HG02610 (cell line): ENCODE measurements at regions not wholly inside any gene's neighbourhood (a gene's known extent, or its start where the extent isn't known, plus 50 kb on each side); places are given as distances from the start of the nearest gene placed in this dataset.
A peak's percentile ranks its signal among the peaks of the same experiment; 100 is the strongest.
"Not testable (repeated sequence)": the region's sequence is repeated elsewhere in the genome, so short reads cannot be mapped to it uniquely, and the experiment has no call there.

Experiments used
- ATAC-seq: cut with Tn5 transposase; IDR thresholded peaks from one replicate; pipeline ENCODE4 v1.9.1; 2021; ENCODE audit warnings: mild to moderate bottlenecking, moderate library complexity; ENCODE audit not compliant: unreplicated experiment

DNA sequence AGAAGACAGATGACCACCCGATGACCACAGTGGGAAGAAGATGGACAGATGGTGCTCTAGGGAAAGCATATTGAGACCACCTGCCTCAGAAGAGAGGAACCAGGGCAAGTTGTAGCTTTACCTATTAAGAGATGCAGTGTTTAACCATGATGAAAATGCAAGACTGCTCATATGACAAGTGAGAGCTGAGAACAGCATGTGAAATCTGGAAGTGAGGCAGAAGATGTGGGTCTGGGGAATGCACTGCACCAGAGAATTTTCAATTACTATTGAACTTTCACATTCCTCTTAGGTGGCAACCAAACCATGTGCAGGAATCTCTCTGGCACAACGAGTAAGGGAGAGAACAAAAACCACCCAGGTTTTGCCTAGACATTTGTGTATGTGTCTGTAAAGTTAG, 184.8 kb upstream of the CRIM1 start:
- no peak for ATAC-seq

DNA sequence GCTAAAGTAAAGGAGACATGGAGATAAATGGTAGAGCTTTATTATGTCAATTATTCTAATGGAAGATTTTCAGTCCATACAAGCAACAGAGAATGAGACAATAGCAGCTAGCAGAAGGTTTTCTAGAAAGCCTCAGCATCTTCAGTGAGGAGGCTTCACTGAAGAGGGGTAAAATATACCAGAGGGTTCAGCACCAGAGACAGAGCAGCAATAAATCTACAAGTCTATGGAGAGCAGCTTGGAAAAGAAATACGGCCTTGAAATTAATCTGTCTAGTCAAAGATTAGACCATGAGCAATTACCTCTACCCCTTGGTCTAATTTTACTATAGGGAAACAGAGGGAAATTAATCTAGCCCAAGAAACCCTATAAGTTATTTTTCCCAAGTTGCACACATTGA, 185.7 kb upstream of the CRIM1 start:
- no peak for ATAC-seq

DNA sequence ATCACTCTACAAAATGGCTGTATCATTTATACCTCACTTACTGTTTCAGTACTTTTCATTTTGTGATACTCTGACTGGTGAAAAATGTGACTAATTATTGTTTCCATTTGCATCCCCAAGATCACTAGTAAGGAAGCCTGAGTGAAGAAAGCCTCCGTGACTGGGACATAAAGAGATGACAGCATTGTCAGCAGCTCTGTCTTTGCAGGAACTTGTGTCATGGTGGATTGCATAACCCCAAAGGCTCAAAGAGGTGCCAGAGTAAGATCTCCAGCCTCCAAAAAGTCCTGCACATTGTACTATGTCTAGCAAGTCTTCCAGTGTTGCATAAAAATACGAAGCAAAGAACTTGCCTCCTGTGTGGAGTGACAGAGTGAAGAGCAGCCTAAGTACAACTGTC, 187.5 kb upstream of the CRIM1 start:
- ATAC-seq = no peak

DNA sequence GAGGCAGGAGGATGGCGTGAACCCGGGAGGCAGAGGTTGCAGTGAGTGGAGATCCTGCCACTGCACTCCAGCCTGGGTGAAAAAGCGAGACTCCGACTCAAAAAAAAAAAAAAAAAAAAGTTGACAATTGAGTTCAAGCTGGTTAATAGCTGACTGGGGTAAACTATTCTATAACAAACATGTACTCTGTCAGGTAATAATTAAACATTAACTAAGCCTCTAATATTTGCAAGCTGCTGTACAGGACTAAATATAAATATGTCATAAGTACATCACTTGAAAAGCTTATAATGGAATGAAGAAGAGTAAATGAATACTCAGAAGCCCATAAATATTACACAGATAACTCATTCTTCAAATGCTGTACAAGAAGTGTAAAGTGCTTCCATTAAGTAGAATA, 190.4 kb upstream of the CRIM1 start:
- no peak for ATAC-seq

DNA sequence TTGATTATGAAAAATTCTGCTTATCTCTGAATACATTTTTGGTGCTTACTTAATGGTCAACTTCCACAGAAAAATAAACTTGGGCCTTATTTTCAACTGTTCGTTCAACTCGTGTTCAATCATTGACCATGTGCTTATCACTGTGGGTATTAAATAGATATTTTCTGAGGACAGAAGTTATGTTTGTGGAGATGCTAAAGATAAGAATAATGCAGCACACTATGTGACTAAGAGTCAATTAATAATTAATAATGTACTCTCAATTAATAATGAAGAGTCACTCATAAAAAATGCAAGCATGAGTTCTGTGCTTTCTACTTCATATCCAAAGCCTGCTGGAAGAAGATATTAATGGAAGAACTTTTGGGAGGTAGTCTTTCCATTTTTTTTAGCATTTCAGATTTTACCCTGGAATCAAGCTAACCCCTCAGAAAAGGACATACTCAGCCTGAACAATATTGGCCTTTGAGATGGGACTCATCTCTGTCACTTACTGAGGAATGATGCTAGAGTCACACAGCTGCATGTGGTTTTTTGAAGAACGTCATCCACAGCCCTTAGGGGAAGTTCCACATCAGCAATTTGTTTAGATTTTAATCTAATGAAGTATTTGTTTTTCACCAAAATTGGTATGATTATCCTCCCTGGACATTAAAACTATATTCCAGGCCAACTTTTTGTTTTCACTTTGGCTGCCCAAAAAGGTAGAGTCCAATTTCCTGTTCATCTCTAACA, 191.9 kb upstream of the CRIM1 start:
- no peak for ATAC-seq

DNA sequence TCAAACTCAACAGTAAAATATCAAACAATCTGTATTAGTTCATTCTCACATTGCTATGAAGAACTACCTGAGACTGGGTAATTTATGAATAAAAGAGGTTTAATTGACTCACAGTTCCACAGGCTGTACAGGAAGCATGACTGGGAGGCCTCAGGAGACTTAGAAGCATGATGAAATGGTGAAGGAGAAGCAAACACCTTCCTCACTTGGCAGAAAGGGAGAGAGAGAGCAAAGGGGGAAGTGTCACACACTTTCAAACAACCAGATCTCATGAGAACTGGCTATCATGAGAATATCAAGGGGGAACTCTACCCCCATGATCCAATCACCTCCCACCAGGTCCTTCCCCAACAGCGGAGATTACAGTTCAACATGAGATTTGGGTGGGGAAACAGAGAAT, 198.5 kb upstream of the CRIM1 start:
- not testable (repeated sequence) for ATAC-seq

DNA sequence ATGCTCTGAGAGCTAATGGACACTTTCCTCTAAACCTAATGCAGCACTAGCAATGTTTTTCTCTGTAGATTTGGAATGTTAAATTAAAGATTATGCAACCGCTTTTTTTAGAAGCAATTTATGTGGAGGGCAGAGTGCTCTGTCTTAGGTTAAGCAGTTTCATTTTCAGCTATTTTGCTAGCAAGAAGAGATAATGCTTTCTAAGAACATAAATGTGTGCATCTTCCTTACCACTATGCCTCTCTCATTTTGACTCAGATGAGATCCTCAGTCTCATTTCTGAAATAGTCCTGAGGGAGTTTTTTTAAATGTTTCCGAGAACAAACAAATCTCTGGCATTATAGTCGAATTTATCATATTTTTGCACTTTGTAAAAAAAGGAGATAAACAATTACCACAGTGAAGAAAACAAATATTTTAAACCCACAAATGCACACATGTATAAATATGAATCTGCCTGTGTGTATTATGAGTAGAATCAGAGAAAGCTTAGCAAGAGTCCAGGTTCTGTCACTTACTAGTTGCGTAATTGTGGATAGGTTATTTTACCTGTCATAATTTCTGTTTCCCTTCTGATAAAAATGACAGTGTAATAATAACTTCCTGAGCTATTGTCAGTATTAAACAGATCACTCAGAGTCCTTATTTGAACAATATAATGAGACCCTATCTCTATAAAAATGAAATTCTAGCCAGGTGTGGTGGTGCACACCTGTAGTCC, 207.7 kb upstream of the CRIM1 start:
- peak; percentile 87 for ATAC-seq

DNA sequence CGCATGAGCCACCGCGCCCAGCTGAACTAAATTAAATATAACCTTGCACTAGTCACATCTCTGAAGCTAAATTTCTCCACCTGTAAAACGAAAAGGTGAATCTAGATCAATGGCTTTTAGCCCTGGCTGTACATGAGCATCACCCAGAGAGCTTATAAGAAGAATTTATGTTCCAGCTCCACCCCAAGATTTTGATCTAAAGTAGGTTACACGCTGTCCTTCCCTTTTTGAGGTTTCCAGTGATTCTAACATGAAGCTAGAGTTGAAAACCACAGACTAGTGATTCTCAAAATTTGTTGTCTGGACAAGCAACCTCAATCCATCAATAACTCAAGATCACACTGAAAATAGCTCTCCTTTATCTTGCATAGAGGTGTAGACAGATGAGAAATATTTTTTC, 208.8 kb upstream of the CRIM1 start:
- no peak for ATAC-seq

DNA sequence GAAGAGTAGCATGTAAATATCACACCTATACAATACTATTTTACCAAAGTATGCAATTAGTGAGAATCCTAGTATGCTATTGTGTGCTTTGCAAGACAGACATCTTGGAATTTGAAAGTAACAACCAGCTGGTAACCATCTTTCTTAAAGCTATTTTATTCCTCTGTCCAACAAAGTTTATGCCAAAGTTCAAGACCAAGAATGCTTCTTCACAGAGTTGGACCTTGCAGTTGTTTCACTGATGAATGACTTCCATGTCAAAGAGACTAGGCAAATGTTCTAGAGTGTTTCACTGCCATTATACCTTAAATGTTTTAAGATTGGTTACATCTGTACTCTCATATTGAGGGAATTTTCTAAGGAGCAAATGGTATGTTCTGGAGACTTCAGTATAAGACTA, 215.2 kb upstream of the CRIM1 start:
- ATAC-seq = no peak

DNA sequence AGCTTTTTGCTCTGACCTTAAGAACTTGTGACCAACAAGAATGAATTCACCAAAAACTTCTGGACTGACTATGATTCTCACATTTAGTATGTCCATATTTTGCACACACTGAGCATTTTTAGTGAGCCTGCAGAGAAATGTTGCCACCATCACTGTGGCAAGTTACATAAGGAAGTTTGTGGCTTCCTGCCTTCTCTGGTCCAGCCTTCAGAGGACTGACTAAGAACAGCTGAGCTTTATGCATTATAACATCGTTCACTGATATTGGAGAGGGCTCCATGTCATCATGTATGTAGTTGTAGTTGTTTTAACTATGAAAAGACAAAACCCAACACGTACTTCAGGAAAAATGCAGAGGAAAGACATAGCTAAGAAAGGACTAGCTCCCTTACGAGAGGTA, 218.0 kb upstream of the CRIM1 start:
- no peak for ATAC-seq

DNA sequence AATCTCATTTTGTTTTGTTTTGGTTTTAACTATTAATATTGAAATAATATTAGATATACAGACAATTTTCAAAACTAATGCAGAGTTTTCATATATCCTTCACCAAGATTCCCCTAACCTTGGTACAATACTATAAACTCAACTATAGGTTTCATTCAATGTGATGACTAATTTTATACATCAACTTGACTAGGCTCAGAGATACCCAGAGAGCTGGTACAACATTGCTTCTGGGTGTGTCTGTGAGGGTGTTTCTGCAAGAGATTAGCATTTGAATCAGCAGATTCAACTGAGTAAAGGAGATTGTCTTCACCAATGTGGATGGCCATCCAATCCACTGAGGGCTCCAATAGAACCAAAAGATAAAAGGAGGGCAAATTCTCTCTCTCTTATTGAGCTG, 221.3 kb upstream of the CRIM1 start:
- no peak for ATAC-seq

DNA sequence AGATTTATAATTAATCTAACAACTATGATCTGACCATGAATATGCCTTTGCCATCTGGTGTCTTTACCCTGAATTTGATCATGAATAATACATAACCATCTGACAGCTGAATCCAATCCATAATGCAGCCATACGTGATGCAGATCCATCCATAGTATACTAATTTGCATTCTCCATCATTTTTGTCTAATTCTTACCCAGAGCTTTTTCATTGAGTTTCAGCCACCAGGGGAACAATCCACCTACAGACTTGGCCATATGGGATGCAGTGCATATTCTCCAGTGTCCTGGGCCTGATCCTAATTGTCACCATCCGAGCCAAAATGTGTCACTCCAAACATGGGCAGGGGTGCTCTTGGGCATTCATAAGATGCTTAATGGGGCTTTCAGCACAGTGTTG, 227.2 kb upstream of the CRIM1 start:
- no peak for ATAC-seq

DNA sequence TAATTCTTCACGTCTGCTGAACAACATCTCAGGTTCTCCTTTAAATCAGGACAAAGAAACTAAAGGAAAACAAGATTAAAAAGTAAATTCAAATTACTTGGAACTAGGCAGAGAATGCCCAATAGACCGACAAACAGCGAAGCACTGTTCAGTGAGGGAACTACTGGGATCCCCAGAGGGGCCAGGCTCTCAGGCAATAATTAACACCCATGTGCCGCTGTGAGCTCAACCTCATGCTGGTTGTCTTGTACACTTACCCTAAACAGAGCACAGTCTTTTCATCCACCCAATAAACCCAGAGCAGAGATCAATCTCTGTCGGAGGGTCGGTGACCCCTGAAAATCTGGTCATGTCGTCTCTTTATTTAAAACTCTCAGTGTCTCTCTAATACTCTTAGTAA, 229.9 kb upstream of the CRIM1 start:
- no peak for ATAC-seq

DNA sequence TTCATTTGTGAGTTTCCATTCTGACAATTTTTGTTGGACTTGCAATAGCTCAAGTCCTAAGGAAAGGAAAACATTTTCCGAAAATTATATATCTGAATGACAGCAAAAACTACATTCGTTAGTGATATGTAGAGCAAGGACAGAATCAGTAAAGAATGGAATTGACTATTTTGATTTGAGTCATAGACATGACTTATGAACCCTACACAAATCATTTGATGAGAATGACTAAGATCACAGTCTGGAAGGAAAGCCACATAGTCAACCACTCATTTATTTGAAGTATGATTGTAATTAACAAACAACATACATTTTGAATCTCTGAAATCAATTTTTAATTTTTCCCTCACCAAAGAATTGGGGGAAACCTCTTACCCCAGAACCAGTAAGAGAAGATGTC, 231.6 kb upstream of the CRIM1 start:
- no peak for ATAC-seq

DNA sequence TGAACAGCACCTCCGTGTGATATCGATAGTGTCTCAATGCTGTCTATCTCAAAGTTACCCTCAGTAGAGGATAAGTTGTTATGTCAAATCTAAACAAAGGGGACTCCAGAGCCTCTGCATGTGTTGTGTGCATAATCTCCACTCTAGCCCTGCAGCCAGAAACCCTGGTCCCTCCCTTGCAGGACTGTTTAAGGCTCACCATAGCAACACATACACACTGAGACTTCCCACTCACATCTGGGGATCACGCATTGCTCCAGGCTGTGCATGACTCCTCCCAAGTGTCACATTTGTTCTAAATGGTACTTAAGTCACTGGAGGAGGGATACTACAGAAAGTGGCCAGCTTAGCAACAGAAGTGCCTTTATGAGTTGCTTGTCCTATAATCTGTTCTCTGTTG, 258.6 kb upstream of the CRIM1 start:
- ATAC-seq = no peak

DNA sequence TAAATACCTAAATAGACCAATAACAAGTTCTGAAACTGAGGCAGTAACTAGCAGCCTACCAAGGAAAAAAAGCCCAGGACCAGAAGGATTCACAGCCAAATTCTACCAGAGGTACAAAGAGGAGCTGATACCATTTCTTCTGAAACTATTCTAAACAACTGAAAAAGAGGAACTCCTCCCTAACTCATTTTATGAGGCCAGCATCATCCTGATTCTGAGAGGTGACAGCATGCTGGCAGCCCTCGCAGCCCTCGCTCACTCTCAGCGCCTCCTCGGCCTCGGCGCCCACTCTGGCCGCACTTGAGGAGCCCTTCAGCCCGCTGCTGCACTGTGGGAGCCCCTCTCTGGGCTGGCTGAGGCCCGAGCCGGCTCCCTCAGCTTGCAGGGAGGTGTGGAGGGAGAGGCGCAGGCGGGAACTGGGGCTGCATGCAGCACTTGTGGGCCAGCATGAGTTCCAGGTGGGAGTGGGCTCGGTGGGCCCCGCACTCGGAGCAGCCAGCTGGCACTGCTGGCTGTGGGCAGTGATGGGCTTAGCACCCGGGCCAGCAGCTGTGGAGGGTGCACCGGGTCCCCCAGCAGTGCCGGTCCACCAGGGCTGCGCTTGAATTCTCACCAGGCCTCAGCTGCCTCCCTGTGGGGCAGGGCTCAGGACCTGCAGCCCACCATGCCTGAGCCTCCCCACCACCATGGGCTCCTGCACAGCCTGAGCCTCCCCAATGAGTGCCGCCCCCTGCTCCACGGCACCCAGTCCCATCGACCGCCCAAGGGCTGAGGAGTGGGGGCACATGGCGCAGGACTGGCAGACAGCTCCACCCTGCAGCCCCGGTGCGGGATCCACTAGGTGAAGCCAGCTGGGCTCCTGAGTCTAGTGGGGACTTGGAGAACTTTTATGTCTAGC, 263.5 kb upstream of the CRIM1 start:
- ATAC-seq = not testable (repeated sequence)

DNA sequence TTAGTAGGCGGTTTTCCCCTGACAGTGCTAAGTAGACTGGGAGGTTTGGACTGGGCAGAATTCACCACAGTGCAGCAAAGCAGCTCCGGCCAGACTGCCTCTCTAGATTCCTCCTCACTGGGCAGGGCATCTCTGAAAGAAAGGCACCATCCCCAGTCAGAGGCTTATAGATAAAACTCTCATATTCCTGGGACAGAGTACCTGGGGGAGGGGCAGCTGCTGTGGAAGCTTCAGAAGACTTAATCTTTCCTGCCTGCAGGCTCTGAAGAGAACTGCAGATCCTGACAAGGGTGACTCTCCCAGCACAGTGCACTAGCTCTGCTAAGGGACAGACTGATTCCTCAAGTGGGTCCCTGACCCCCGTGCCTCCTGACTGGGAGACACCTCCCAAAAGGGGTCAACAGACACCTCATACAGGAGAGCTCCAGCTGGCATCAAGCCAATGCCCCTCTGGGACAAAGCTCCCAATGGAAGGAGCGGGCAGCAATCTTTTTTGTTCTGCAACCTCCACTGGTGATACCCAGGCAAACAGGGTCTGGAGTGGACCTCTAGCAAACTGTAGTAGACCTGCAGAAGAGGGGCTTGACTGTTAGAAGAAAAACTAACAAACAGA, 266.8 kb upstream of the CRIM1 start:
- ATAC-seq = no peak

DNA sequence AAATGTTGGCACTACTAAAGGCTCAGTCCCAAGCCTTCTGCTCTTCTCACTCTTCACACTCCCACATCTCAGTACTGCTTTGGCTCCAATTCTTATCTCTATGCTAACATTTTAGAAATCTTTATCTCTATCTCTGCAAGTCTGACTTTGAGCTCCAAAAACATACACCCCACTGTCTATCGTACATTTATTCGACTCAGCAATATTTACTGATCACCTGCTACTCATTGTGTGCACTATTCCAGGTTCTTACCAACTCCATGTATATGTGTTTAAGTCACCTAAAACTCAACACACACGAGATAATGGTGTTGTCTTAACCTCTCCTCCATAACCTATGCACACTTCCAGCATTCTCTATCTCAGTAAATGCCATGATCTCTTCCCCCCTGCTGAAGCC, 268.2 kb upstream of the CRIM1 start:
- ATAC-seq = no peak

DNA sequence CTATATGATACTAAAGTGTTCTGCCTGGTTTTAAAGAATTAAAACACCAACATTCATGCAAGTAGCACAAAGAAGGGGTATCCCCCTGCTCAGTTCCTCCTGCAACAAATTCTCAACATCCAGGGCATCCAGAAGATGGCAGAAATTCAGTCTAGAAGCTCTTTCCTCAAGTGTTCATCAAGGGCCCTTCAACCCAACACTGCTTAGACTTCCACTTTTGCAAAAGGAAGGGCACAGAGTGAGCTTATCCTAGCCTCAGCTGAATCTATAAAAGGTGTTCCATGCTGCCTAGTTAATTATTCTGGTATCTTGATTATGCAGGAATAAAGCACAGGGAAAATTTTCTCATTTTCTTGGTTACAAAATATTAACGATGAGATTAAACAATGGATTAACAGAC, 275.8 kb upstream of the CRIM1 start:
- ATAC-seq = no peak

DNA sequence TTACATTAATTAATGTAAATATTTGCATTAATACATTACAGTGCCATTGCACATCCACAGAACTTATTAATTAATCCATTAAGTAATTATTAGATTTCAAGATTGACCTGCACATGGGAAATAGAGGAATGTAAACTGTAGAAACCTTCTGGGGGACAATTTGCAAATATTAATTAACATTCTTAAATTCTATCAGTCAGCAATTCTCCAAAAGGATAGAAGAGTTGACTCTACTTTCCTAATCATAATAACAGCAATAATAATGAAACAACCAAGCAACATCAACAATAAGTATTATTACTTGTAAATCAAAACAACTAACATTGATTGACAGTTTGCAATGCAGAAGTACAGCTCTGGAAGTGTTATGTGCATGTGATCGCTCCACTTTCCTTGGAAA, 281.6 kb upstream of the CRIM1 start:
- no peak for ATAC-seq

DNA sequence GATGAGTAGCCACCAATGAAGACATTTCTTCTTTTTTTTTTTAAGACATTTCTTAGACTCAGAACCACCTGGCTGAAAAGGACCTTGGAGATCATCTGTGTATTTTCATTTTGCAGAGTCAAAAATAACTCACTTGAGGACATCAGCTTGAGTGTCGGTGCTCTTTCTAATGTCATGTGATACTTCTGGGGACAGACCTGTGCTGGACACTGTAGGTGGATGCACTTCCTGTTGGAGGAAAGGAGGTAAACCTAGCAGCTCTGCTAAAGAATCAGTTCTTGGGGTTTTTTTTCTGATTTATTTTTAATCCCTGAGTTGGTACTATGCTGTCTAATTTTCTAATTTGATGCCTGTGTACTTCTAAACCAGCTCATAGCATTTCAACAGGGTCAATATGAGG, 283.9 kb upstream of the CRIM1 start:
- ATAC-seq = no peak
